Liver (tissue), 8 donors: ENCODE measurements at regions not wholly inside any gene's neighbourhood (a gene's known extent, or its start where the extent isn't known, plus 50 kb on each side); places are given as distances from the start of the nearest gene placed in this dataset.

ENCODE experiments used
- DNase-seq: peaks from one replicate; pipeline ENCODE4 v3.0.0-alpha.2; 2017; ENCODE audit warnings: low spot score
- H3K27ac ChIP-seq, 2 donors: one replicate each; pipeline ENCODE4 v1.7.0; 2013; ENCODE audit warnings: inconsistent platforms in 2 of 2, low read length in 2 of 2, control low read depth in 1 of 2, low read depth in 1 of 2, mild to moderate bottlenecking in 1 of 2
- H3K27me3 ChIP-seq, 4 donors: one replicate each; pipeline versions ENCODE4 v1.6.1 to v1.7.0; 2013; ENCODE audit warnings: low read length in 3 of 4, inconsistent platforms in 1 of 4, mild to moderate bottlenecking in 1 of 4, moderate library complexity in 1 of 4; ENCODE audit not compliant: control insufficient read depth in 4 of 4, insufficient read depth in 4 of 4
- H3K36me3 ChIP-seq, 4 donors: one replicate each; pipeline versions ENCODE4 v1.6.1 to v1.7.0; 2013; ENCODE audit warnings: low read length in 3 of 4, mild to moderate bottlenecking in 3 of 4, low read depth in 1 of 4, moderate library complexity in 1 of 4; ENCODE audit not compliant: control insufficient read depth in 4 of 4, insufficient read depth in 3 of 4
- H3K4me1 ChIP-seq, 4 donors: one replicate each; pipeline versions ENCODE4 v1.6.1 to v1.7.0; 2013; ENCODE audit warnings: low read length in 3 of 4, mild to moderate bottlenecking in 3 of 4, moderate library complexity in 1 of 4; ENCODE audit not compliant: control insufficient read depth in 4 of 4, insufficient read depth in 4 of 4
- H3K4me3 ChIP-seq, 3 donors: one replicate each; pipeline versions ENCODE4 v1.6.1 to v1.7.0; 2013; ENCODE audit warnings: low read length in 3 of 3, control low read depth in 1 of 3, low read depth in 1 of 3, mild to moderate bottlenecking in 1 of 3
- H3K9ac ChIP-seq, 2 donors: one replicate each; pipeline ENCODE4 v1.7.0; 2013; ENCODE audit warnings: low read length in 2 of 2, mild to moderate bottlenecking in 2 of 2, moderate library complexity in 2 of 2, control low read depth in 1 of 2, low read depth in 1 of 2
- H3K9me3 ChIP-seq, 4 donors: one replicate each; pipeline versions ENCODE4 v1.6.1 to v1.7.0; 2013; ENCODE audit warnings: low read length in 3 of 4; ENCODE audit not compliant: control insufficient read depth in 4 of 4
- CTCF ChIP-seq: fragments of 150-350 bp; IDR thresholded peaks from 2 replicates; pipeline ENCODE4 v1.5.1; 2017; ENCODE audit warnings: improper control_type of control experiment, low read depth, low read length; ENCODE audit not compliant: missing input control
- EGR1 ChIP-seq, 2 donors: IDR thresholded peaks; 2 replicates each; pipeline ENCODE4 v1.6.1; 2016 to 2018; ENCODE audit warnings: antibody characterized with exemption in 2 of 2, low read depth in 2 of 2
- FOXA1 ChIP-seq: IDR thresholded peaks from 2 replicates; pipeline ENCODE4 v1.6.1; 2016; ENCODE audit warnings: antibody characterized with exemption
- FOXA2 ChIP-seq: IDR thresholded peaks from 2 replicates; pipeline ENCODE4 v1.6.1; 2016; ENCODE audit warnings: antibody characterized with exemption
- GABPA ChIP-seq, 2 donors: IDR thresholded peaks in 1 of 2; conservative IDR thresholded peaks in 1 of 2; 2 replicates each; pipeline ENCODE4 v1.6.1; 2016; ENCODE audit warnings: antibody characterized with exemption in 2 of 2, mild to moderate bottlenecking in 1 of 2, moderate library complexity in 1 of 2
- HNF4A ChIP-seq, 2 donors: conservative IDR thresholded peaks; 2 replicates each; pipeline ENCODE4 v1.6.1; 2016; ENCODE audit warnings: antibody characterized with exemption in 2 of 2, mild to moderate bottlenecking in 2 of 2
- HNF4G ChIP-seq: IDR thresholded peaks from 2 replicates; pipeline ENCODE4 v1.6.1; 2016; ENCODE audit warnings: antibody characterized with exemption
- JUND ChIP-seq, 2 donors: IDR thresholded peaks; 2 replicates each; pipeline ENCODE4 v1.6.1; 2016; ENCODE audit warnings: antibody characterized with exemption in 2 of 2
- NR2F2 ChIP-seq: IDR thresholded peaks from 2 replicates; pipeline ENCODE4 v1.6.1; 2016; ENCODE audit warnings: antibody characterized with exemption
- RAD21 ChIP-seq, 2 donors: IDR thresholded peaks; 2 replicates each; pipeline ENCODE4 v1.6.1; 2016; ENCODE audit warnings: antibody characterized with exemption in 2 of 2, mild to moderate bottlenecking in 2 of 2
- REST ChIP-seq: IDR thresholded peaks from 2 replicates; pipeline ENCODE4 v1.6.1; 2016; ENCODE audit warnings: antibody characterized with exemption, mild to moderate bottlenecking
- RXRA ChIP-seq, 2 donors: IDR thresholded peaks; 2 replicates each; pipeline ENCODE4 v1.6.1; 2017 to 2018; ENCODE audit warnings: antibody characterized with exemption in 2 of 2, mild to moderate bottlenecking in 1 of 2
- SP1 ChIP-seq: IDR thresholded peaks from 2 replicates; pipeline ENCODE4 v1.6.1; 2018; ENCODE audit warnings: antibody characterized with exemption, mild to moderate bottlenecking
- TAF1 ChIP-seq: conservative IDR thresholded peaks from 2 replicates; pipeline ENCODE4 v1.6.1; 2016; ENCODE audit warnings: antibody characterized with exemption, mild to moderate bottlenecking
- YY1 ChIP-seq: IDR thresholded peaks from 2 replicates; pipeline ENCODE4 v1.6.1; 2016; ENCODE audit warnings: antibody characterized with exemption, mild to moderate bottlenecking
- ZBTB33 ChIP-seq: IDR thresholded peaks from 2 replicates; pipeline ENCODE4 v1.6.1; 2016; ENCODE audit warnings: antibody characterized with exemption
- WGBS: extraction: QIAGEN DNeasy Blood & Tissue Kit; methylation state at CpG from one replicate; pipeline ENCODE4 v1.1.7; 2013; 5-methylcytosine and 5-hydroxymethylcytosine counted together
- TF ChIP-seq, protein P1 (sequence below): IDR thresholded peaks from 2 replicates; pipeline ENCODE4 v1.6.1; 2016; ENCODE audit warnings: antibody characterized with exemption
- TF ChIP-seq, protein P2 (sequence below): IDR thresholded peaks from 2 replicates; pipeline ENCODE4 v1.6.1; 2016; ENCODE audit warnings: antibody characterized with exemption
- donor health status: healthy.
- donor health status: healthy.
- donor health status: healthy.
- donor health status: healthy.
- donor health status: healthy.

GRCh38 chr14:28023853-28024252, 742.7 kb upstream of the FOXG1 start (continued):
- TF ChIP-seq ZBTB33 (no peak), FOXA1 (no peak), JUND (IDR thresholded peaks at IDR 0.05) (no peak), HNF4A (conservative IDR thresholded peaks at IDR 0.05) (no peak), GABPA (IDR thresholded peaks at IDR 0.05 in 1 of 2, conservative IDR thresholded peaks at IDR 0.05 in 1 of 2) (no peak), EGR1 (IDR thresholded peaks at IDR 0.05; ENCODE audit: low read depth in 2 of 2) (no peak), HNF4G (no peak), RAD21 (IDR thresholded peaks at IDR 0.05) (no peak)
- TF ChIP-seq, protein P1, sequence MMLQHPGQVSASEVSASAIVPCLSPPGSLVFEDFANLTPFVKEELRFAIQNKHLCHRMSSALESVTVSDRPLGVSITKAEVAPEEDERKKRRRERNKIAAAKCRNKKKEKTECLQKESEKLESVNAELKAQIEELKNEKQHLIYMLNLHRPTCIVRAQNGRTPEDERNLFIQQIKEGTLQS = no peak

DNA sequence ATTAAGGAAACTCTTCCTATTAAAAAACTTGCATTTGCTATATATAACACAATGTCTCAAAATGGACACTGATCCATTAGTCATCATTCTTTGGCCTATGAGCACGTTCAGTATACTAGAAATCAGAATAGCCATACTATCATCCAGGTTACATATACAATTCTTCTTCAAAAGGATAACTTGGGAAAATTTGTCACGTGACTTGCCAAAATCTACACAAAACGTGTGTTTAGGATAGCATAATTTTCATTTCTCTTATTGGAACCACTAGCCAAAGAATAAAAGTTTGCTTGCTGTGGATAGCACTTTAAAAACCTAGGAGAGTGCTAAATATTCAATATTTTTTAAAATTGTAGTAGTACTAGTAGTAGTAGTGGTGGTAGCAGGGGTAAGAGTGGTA, 714.3 kb upstream of the FOXG1 start:
- no peak for DNase-seq
- no peak for TF ChIP-seq RAD21 (IDR thresholded peaks at IDR 0.05)
- TF ChIP-seq YY1 = no peak
- TF ChIP-seq, protein P2, sequence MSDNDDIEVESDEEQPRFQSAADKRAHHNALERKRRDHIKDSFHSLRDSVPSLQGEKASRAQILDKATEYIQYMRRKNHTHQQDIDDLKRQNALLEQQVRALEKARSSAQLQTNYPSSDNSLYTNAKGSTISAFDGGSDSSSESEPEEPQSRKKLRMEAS = no peak
- TF ChIP-seq CTCF = no peak
- TF ChIP-seq HNF4A (conservative IDR thresholded peaks at IDR 0.05) = no peak
- TF ChIP-seq NR2F2 = no peak
- TF ChIP-seq REST = no peak
- TF ChIP-seq SP1 = no peak
- no peak for TF ChIP-seq RXRA (IDR thresholded peaks at IDR 0.05)
- no peak for TF ChIP-seq HNF4G
- TF ChIP-seq TAF1 = no peak
- TF ChIP-seq, protein P1 = no peak
- no peak for TF ChIP-seq ZBTB33
- TF ChIP-seq GABPA (IDR thresholded peaks at IDR 0.05 in 1 of 2, conservative IDR thresholded peaks at IDR 0.05 in 1 of 2) = no peak
- no peak for TF ChIP-seq FOXA1
- TF ChIP-seq JUND (IDR thresholded peaks at IDR 0.05) = no peak
- no peak for TF ChIP-seq FOXA2
- no peak for TF ChIP-seq EGR1 (IDR thresholded peaks at IDR 0.05; ENCODE audit: low read depth in 2 of 2)
- peaks cover 0 to 4% (median 0%) of the 10 kb centered on the region in 4 donors for H3K4me1 ChIP-seq
- H3K27me3 ChIP-seq = no peaks in the 10 kb centered on the region
- no peak overlapping the region for H3K27ac ChIP-seq
- WGBS = 83% methylated on average over 3 of the region's 3 CpGs
- H3K4me3 ChIP-seq = no peak overlapping the region
- no peaks in the 10 kb centered on the region for H3K36me3 ChIP-seq
- H3K9ac ChIP-seq = no peak overlapping the region
- H3K9me3 ChIP-seq = no peaks in the 10 kb centered on the region
